ENCODE measurements at regions not wholly inside any gene's neighbourhood (a gene's known extent, or its start where the extent isn't known, plus 50 kb on each side); places are given as distances from the start of the nearest gene placed in this dataset.

DNA sequence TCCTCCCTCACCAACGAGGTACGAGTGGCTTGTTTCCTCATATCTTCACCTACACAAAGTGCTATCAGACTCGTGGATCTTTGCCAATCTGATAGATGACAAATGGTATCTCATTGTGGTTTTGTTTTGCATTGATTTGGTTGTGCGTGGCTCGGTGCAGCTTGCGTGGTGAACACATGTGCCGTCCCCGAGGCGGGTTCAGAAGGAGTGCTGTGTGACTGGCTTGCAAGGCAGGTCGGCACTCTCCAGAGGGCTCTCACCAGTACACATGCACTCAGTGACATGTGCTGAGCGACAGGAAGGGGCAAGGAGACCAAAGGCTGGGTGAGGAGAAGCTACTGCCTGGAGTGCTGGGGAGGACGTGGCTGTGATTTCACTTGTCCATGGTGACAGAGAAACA lies 95.3 kb upstream of the PITX1 start:
- no peak for DNase-seq (ENCODE audit: low spot score)
- Mint-ChIP-seq H3K9me3 (no peaks in the 10 kb centered on the region), H3K4me1 (ENCODE audit: low read depth) (peaks cover 5% of the 10 kb centered on the region), H3K36me3 (ENCODE audit: low read depth) (no peaks in the 10 kb centered on the region), H3K27ac (no peak overlapping the region), H3K4me3 (no peak overlapping the region), H3K27me3 (ENCODE audit: insufficient read depth) (peaks cover 4% of the 10 kb centered on the region)
- intact Hi-C loops (cut with micrococcal nuclease): no loop called here

DNA sequence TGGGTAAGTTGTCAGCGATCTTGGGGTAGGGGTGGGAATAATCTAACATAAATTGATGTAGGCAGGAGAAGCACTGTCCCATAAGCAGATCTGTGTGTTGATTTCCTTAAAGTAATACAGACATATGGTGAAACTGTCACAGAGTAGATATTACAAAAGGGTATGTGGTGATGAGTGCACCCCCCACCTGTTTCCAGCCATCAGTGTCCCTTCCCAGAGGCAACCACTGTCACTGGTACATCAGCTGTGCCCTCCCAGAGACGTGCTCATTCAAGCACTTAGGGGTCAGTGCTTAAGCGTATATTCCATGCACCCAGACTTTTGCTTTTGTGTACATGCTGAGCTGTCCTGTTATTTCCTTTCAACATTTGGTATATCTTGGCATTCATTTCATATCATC lies 94.3 kb upstream of the PITX1 start:
- no peak for DNase-seq (ENCODE audit: low spot score)
- Mint-ChIP-seq H3K27me3 (ENCODE audit: insufficient read depth) (peaks cover 4% of the 10 kb centered on the region), H3K36me3 (ENCODE audit: low read depth) (no peaks in the 10 kb centered on the region), H3K4me1 (ENCODE audit: low read depth) (peaks cover 5% of the 10 kb centered on the region), H3K9me3 (no peaks in the 10 kb centered on the region), H3K27ac (no peak overlapping the region), H3K4me3 (no peak overlapping the region)
- intact Hi-C loops (cut with micrococcal nuclease): no loop called here

GRCh38 chr5:135127439-135128240 lies 93.6 kb upstream of the PITX1 start:
- no peak for DNase-seq (ENCODE audit: low spot score)
- H3K27ac Mint-ChIP-seq: no peak overlapping the region
- H3K9me3 Mint-ChIP-seq: no peaks in the 10 kb centered on the region
- intact Hi-C loops (cut with micrococcal nuclease): no loop called here
- H3K27me3 Mint-ChIP-seq (ENCODE audit: insufficient read depth): peaks cover 4% of the 10 kb centered on the region
- H3K4me1 Mint-ChIP-seq (ENCODE audit: low read depth): peaks cover 5% of the 10 kb centered on the region
- no peaks in the 10 kb centered on the region for H3K36me3 Mint-ChIP-seq (ENCODE audit: low read depth)
- no peak overlapping the region for H3K4me3 Mint-ChIP-seq

- DNase-seq (ENCODE audit: low spot score): no peak
- Mint-ChIP-seq H3K27ac (no peak overlapping the region), H3K9me3 (no peaks in the 10 kb centered on the region), H3K4me3 (no peak overlapping the region), H3K4me1 (ENCODE audit: low read depth) (peaks cover 5% of the 10 kb centered on the region), H3K36me3 (ENCODE audit: low read depth) (no peaks in the 10 kb centered on the region), H3K27me3 (ENCODE audit: insufficient read depth) (peaks cover 3% of the 10 kb centered on the region)
- intact Hi-C loops (cut with micrococcal nuclease): no loop called here
These were observed 92.8 kb upstream of the PITX1 start for GRCh38 chr5:135126688-135127438.

DNA sequence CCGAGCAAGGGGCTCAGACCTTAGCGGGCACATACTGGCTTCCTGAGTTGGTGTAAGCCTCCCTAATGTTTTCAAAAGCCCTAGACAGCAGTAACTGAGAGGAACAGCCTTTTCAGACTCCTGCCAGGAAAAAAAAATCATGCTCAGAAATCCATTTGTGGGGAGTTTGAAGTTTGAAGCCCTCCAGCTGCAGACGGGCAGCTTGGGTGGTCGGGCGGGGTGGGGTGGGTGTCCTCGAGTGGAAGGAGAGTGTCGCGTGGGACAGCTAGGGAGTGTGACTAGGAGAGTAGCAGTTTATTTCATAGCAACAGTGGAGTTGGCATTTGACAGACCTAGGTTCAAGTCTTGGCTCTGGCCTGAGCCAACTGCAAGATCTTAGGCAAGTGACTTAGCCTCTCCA lies 90.7 kb upstream of the PITX1 start:
- H3K4me3 Mint-ChIP-seq: no peak overlapping the region
- intact Hi-C loops (cut with micrococcal nuclease): no loop called here
- H3K9me3 Mint-ChIP-seq: no peaks in the 10 kb centered on the region
- no peaks in the 10 kb centered on the region for H3K36me3 Mint-ChIP-seq (ENCODE audit: low read depth)
- H3K4me1 Mint-ChIP-seq (ENCODE audit: low read depth): peaks cover 5% of the 10 kb centered on the region
- H3K27me3 Mint-ChIP-seq (ENCODE audit: insufficient read depth): peaks cover 3% of the 10 kb centered on the region
- H3K27ac Mint-ChIP-seq: no peak overlapping the region
- DNase-seq (ENCODE audit: low spot score): no peak

DNA sequence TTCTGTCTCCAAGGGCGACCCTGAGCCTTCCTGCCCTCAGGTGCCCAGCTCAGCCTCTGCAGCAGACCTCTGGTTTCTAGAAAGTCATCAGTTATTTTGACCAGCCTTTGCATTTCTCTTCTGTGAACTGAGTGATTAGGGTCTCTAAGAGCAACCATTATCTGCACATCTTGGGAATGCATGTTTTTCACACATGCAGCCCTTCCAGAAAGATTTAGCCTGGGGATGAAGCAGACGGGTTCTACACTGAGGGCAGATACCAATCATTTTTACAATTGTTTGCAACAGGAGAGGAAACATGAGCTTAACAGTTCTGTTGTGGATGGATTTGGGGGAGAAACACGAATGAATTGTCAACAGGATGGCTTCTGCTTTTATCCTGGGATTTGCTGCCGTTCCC lies 90.1 kb upstream of the PITX1 start:
- Mint-ChIP-seq H3K27ac (no peak overlapping the region), H3K4me1 (ENCODE audit: low read depth) (peaks cover 1% of the 10 kb centered on the region), H3K4me3 (no peak overlapping the region), H3K9me3 (no peaks in the 10 kb centered on the region), H3K36me3 (ENCODE audit: low read depth) (no peaks in the 10 kb centered on the region), H3K27me3 (ENCODE audit: insufficient read depth) (peaks cover 2% of the 10 kb centered on the region)
- DNase-seq (ENCODE audit: low spot score): no peak
- intact Hi-C loops (cut with micrococcal nuclease): no loop called here

DNA sequence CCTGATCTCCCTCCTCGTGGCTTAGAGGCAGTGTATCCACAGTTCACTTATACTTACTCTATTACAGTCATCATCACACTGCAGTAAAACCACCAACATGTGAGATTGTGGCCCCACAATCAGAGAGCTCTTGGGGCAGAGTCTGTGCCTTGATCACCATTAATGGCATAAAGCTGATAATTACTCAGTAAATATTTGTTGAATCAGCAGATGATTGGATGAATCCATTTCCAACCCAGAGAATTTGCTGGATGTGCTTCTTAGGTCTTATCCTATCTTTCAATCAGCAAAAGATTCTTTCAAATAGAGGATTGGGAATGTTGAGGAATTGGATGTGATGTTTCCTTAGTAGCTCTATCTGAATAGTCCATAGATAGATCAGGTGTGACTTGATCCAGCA lies 88.8 kb upstream of the PITX1 start:
- intact Hi-C loops (cut with micrococcal nuclease): no loop called here
- no peaks in the 10 kb centered on the region for H3K36me3 Mint-ChIP-seq (ENCODE audit: low read depth)
- no peak overlapping the region for H3K27ac Mint-ChIP-seq
- DNase-seq (ENCODE audit: low spot score): no peak
- H3K27me3 Mint-ChIP-seq (ENCODE audit: insufficient read depth): no peaks in the 10 kb centered on the region
- H3K4me3 Mint-ChIP-seq: no peak overlapping the region
- no peaks in the 10 kb centered on the region for H3K9me3 Mint-ChIP-seq
- no peaks in the 10 kb centered on the region for H3K4me1 Mint-ChIP-seq (ENCODE audit: low read depth)

GRCh38 chr5:135120951-135121350 lies 86.9 kb upstream of the PITX1 start:
- intact Hi-C loops (cut with micrococcal nuclease): no loop called here
- H3K4me3 Mint-ChIP-seq: no peak overlapping the region
- no peak for DNase-seq (ENCODE audit: low spot score)
- H3K4me1 Mint-ChIP-seq (ENCODE audit: low read depth): no peaks in the 10 kb centered on the region
- no peaks in the 10 kb centered on the region for H3K9me3 Mint-ChIP-seq
- no peak overlapping the region for H3K27ac Mint-ChIP-seq
- no peaks in the 10 kb centered on the region for H3K27me3 Mint-ChIP-seq (ENCODE audit: insufficient read depth)
- no peaks in the 10 kb centered on the region for H3K36me3 Mint-ChIP-seq (ENCODE audit: low read depth)

- H3K4me1 Mint-ChIP-seq (ENCODE audit: low read depth): no peaks in the 10 kb centered on the region
These were observed 85.5 kb upstream of the PITX1 start for GRCh38 chr5:135119481-135119880.

GRCh38 chr5:135117590-135117989 lies 83.6 kb upstream of the PITX1 start:
- Mint-ChIP-seq H3K4me1 (ENCODE audit: low read depth) (no peaks in the 10 kb centered on the region), H3K9me3 (no peaks in the 10 kb centered on the region), H3K27ac (no peak overlapping the region), H3K27me3 (ENCODE audit: insufficient read depth) (peaks cover 3% of the 10 kb centered on the region), H3K4me3 (no peak overlapping the region), H3K36me3 (ENCODE audit: low read depth) (no peaks in the 10 kb centered on the region)
- DNase-seq (ENCODE audit: low spot score): no peak
- intact Hi-C loops (cut with micrococcal nuclease): no loop called here

More at GRCh38 chr5:135119481-135119880, 85.5 kb upstream of the PITX1 start:
- peaks cover 3% of the 10 kb centered on the region for H3K27me3 Mint-ChIP-seq (ENCODE audit: insufficient read depth)
- H3K36me3 Mint-ChIP-seq (ENCODE audit: low read depth): no peaks in the 10 kb centered on the region
- no peak overlapping the region for H3K27ac Mint-ChIP-seq
- no peak for DNase-seq (ENCODE audit: low spot score)
- H3K4me3 Mint-ChIP-seq: no peak overlapping the region
- H3K9me3 Mint-ChIP-seq: no peaks in the 10 kb centered on the region
- intact Hi-C loops (cut with micrococcal nuclease): no loop called here

- Mint-ChIP-seq H3K9me3 (no peaks in the 10 kb centered on the region), H3K4me3 (no peak overlapping the region), H3K27me3 (ENCODE audit: insufficient read depth) (peaks cover 3% of the 10 kb centered on the region), H3K27ac (no peak overlapping the region), H3K4me1 (ENCODE audit: low read depth) (no peaks in the 10 kb centered on the region), H3K36me3 (ENCODE audit: low read depth) (no peaks in the 10 kb centered on the region)
- intact Hi-C loops (cut with micrococcal nuclease): no loop called here
- no peak for DNase-seq (ENCODE audit: low spot score)
These were observed 82.1 kb upstream of the PITX1 start for GRCh38 chr5:135116160-135116561.

DNA sequence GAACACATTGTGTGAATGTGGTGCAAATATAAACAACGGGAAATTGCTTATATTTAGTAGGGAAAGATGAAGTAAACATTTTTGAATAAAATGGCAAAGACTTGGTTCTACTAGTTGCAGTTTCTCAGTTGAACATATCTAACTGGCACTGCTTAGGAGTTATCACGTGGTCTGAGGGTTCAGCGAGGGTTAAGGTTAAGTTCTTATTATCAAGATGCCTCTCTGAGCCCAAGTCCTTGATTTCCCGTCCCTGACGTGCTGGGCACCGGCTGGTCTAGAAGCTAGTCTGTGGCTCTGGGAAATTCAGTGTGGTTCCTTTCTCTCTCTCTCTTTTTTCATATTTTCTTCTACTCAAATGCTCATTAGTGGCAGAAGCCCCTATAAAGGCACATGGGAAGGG lies 81.6 kb upstream of the PITX1 start:
- Mint-ChIP-seq H3K36me3 (ENCODE audit: low read depth) (no peaks in the 10 kb centered on the region), H3K4me3 (no peak overlapping the region), H3K9me3 (no peaks in the 10 kb centered on the region), H3K4me1 (ENCODE audit: low read depth) (no peaks in the 10 kb centered on the region), H3K27ac (no peak overlapping the region), H3K27me3 (ENCODE audit: insufficient read depth) (peaks cover 3% of the 10 kb centered on the region)
- DNase-seq (ENCODE audit: low spot score): no peak
- intact Hi-C loops (cut with micrococcal nuclease): no loop called here

DNA sequence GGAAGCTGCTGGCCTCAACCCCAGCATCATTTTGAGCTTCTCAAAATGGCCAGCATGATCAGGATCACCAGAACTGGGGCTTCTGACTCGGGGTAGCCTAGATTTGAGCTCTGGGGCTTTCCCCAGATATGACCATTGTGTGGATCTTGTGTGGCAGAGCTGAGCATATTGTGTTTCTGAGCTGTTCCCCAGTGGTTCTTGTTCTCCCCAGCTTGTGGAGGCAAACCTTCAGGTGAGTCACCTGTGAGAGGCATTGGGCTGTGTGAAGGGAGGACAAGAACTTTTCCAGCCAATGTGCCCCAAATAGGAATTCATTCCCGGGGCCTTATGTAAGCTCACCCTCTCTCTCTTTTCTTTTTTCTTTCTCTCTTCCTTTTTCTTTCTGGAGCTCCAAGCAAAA lies 80.7 kb upstream of the PITX1 start:
- Mint-ChIP-seq H3K27ac (no peak overlapping the region), H3K27me3 (ENCODE audit: insufficient read depth) (peaks cover 3% of the 10 kb centered on the region), H3K36me3 (ENCODE audit: low read depth) (no peaks in the 10 kb centered on the region), H3K4me1 (ENCODE audit: low read depth) (no peaks in the 10 kb centered on the region), H3K4me3 (no peak overlapping the region), H3K9me3 (no peaks in the 10 kb centered on the region)
- no peak for DNase-seq (ENCODE audit: low spot score)
- intact Hi-C loops (cut with micrococcal nuclease): no loop called here
